Stomach (tissue), 8 donors: ENCODE measurements at regions not wholly inside any gene's neighbourhood (a gene's known extent, or its start where the extent isn't known, plus 50 kb on each side); places are given as distances from the start of the nearest gene placed in this dataset.

Experiments used
- DNase-seq, 2 donors: peaks; one replicate each; pipeline versions ENCODE4 v3.0.0 to v3.0.0-alpha.2; 2013 to 2019
- H3K27ac ChIP-seq, 5 donors: fragments of 200-600 bp in 4 of 5; sonication (generic) in 4 of 5; one replicate each; pipeline ENCODE4 v1.5.1; 2013 to 2019; ENCODE audit warnings: mild to moderate bottlenecking in 1 of 5, moderate library complexity in 1 of 5
- H3K27me3 ChIP-seq, 3 donors: fragments of 200-600 bp; sonication (generic); one replicate each; pipeline ENCODE4 v1.5.1; 2017 to 2019; ENCODE audit warnings: mixed run types in 1 of 3
- H3K36me3 ChIP-seq, 4 donors: fragments of 200-600 bp; sonication (generic); 1 replicate in 3 of 4; 2 replicates in 1 of 4; pipeline ENCODE4 v1.5.1; 2016 to 2019
- H3K4me1 ChIP-seq, 4 donors: fragments of 200-600 bp; sonication (generic); one replicate each; pipeline ENCODE4 v1.5.1; 2016 to 2019
- H3K4me3 ChIP-seq, 4 donors: fragments of 200-600 bp; sonication (generic) in 3 of 4; one replicate each; pipeline ENCODE4 v1.5.1; 2016 to 2019; ENCODE audit warnings: mild to moderate bottlenecking in 1 of 4
- H3K9me3 ChIP-seq, 4 donors: fragments of 200-600 bp; sonication (generic); one replicate each; pipeline ENCODE4 v1.5.1; 2016 to 2019
- CTCF ChIP-seq, 7 experiments: fragments of 450-650 bp in 4 of 7; fragments of 200-600 bp in 3 of 7; sonication (generic) in 3 of 7; IDR thresholded peaks; one replicate each; pipeline ENCODE4 v1.5.1; 2016 to 2019; ENCODE audit warnings: antibody characterized with exemption in 7 of 7, control low read depth in 2 of 7, mild to moderate bottlenecking in 1 of 7
- EP300 ChIP-seq: sonication (generic); formaldehyde crosslinking; IDR thresholded peaks from one replicate; pipeline ENCODE4 v1.6.1; 2017; ENCODE audit warnings: antibody characterized with exemption
- POLR2A ChIP-seq, 4 donors: fragments of 450-650 bp; IDR thresholded peaks; one replicate each; pipeline ENCODE4 v1.6.1; 2016; ENCODE audit warnings: antibody characterized with exemption in 4 of 4, control low read depth in 2 of 4, mild to moderate bottlenecking in 1 of 4, moderate library complexity in 1 of 4
- POLR2AphosphoS5 ChIP-seq, 3 donors: sonication (generic); formaldehyde crosslinking; IDR thresholded peaks; one replicate each; pipeline ENCODE4 v1.6.1; 2016; ENCODE audit warnings: antibody characterized with exemption in 3 of 3
- WGBS, 5 donors: extraction: QIAGEN DNeasy Blood & Tissue Kit in 3 of 5; methylation state at CpG; one replicate each; pipeline versions ENCODE4 v1.1.5 to v1.1.7; 2013 to 2018; 5-methylcytosine and 5-hydroxymethylcytosine counted together
- intact Hi-C: fragments of 100-400 bp; cut with DNase I; formaldehyde crosslinking; loops from one replicate; pipeline ENCODE4 v1.15.1; 2023; ENCODE audit warnings: low total_unique reads
- donor health status: healthy with polysubstance abuse.
- donor health status: Bipolar disorder and iron deficiency.
- donor health status: healthy.

DNA sequence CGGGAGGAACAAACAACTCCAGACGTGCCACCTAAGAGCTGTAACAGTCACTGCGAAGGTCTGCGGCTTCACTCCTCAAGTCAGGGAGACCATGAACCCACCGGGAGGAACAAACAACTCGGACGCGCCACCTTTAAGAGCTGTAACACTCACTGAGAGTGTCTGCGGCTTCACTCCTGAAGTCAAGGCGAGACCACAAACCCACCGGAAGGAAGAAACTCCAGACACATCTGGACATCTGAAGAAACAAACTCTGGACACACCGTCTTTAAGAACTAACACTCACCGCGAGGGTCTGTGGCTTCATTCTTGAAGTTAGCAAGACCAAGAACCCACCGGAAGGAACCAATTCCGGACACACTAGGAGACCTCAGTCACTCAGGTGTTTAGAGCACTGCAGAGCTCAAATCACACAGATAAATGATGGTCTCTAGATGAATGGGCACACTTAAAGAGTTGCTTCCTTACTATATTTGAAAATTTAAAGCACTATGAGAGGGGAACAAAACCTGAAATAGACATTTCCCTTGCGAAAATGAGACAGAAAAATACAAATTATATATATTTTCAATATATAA lies 587.7 kb upstream of the ADGRL4 start:
- Histone ChIP-seq H3K4me1 (no peaks in the 10 kb centered on the region), H3K27ac (no peak overlapping the region), H3K36me3 (no peaks in the 10 kb centered on the region), H3K27me3 (no peaks in the 10 kb centered on the region), H3K4me3 (no peak overlapping the region), H3K9me3 (no peaks in the 10 kb centered on the region)
- TF ChIP-seq CTCF (IDR thresholded peaks at IDR 0.05): no peak
- TF ChIP-seq POLR2AphosphoS5 (IDR thresholded peaks at IDR 0.05): no peak
- TF ChIP-seq POLR2A (IDR thresholded peaks at IDR 0.05): no peak
- no peak for TF ChIP-seq EP300
- DNase-seq: no peak
- intact Hi-C loops: no loop called here
- WGBS, 5 donors: 84 to 90% (median 85%) methylated on average over 16 to 17 of the region's 17 CpGs

- WGBS, 5 donors: 89 to 94% (median 92%) methylated on average over 1 of the region's 1 CpG
- DNase-seq: no peak
- Histone ChIP-seq H3K27ac (no peak overlapping the region), H3K4me1 (no peaks in the 10 kb centered on the region), H3K36me3 (no peaks in the 10 kb centered on the region), H3K4me3 (no peak overlapping the region), H3K9me3 (no peaks in the 10 kb centered on the region), H3K27me3 (no peaks in the 10 kb centered on the region)
- TF ChIP-seq POLR2AphosphoS5 (IDR thresholded peaks at IDR 0.05) (no peak), CTCF (IDR thresholded peaks at IDR 0.05) (no peak), POLR2A (IDR thresholded peaks at IDR 0.05) (no peak), EP300 (no peak)
- intact Hi-C loops: no loop called here
These were observed 586.2 kb upstream of the ADGRL4 start for GRCh38 chr1:79592707-79593106.

- no peaks in the 10 kb centered on the region for H3K36me3 ChIP-seq
- H3K27ac ChIP-seq: no peak overlapping the region
- H3K4me3 ChIP-seq: no peak overlapping the region
- no peaks in the 10 kb centered on the region for H3K4me1 ChIP-seq
- peaks cover 0 to 4% (median 0%) of the 10 kb centered on the region in 4 donors for H3K9me3 ChIP-seq
- H3K27me3 ChIP-seq: no peaks in the 10 kb centered on the region
- TF ChIP-seq POLR2A (IDR thresholded peaks at IDR 0.05): no peak
- WGBS, 5 donors: 43 to 68% (median 44%) methylated on average over 2 of the region's 2 CpGs
- DNase-seq: no peak
- intact Hi-C loops: no loop called here
These were observed 582.2 kb upstream of the ADGRL4 start for GRCh38 chr1:79588719-79589118.

DNA sequence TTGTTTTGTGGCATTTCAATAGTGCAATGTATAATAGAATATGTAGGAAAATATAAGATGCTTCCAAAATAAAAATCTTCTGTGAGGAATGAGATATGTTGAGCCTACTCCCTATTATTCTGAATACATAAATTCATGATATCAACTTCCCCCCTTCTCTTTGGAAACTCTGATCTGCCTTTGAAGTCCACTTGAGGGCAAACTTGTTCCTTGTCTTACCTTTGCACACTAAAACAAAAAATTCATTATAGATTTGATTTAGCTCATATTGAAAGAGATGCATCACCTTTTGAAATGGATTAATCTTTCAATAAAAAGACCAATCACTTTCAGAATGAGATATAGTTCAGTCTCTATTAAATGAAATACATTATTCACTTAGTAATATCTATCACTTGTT lies 580.7 kb upstream of the ADGRL4 start:
- TF ChIP-seq POLR2AphosphoS5 (IDR thresholded peaks at IDR 0.05): no peak
- TF ChIP-seq POLR2A (IDR thresholded peaks at IDR 0.05): no peak
- no peak for TF ChIP-seq EP300
- TF ChIP-seq CTCF (IDR thresholded peaks at IDR 0.05): no peak
- Histone ChIP-seq H3K4me3 (no peak overlapping the region), H3K27me3 (no peaks in the 10 kb centered on the region), H3K27ac (no peak overlapping the region), H3K9me3 (peaks cover 0 to 11% (median 0%) of the 10 kb centered on the region in 4 donors), H3K36me3 (no peaks in the 10 kb centered on the region), H3K4me1 (no peaks in the 10 kb centered on the region)
- intact Hi-C loops: no loop called here
- DNase-seq: no peak

- 79 to 92% (median 84%) methylated on average over 3 of the region's 3 CpGs for WGBS, 5 donors
- intact Hi-C loops: no loop called here
These were observed 579.3 kb upstream of the ADGRL4 start for GRCh38 chr1:79585801-79586200.

More at GRCh38 chr1:79585801-79586200, 579.3 kb upstream of the ADGRL4 start:
- TF ChIP-seq POLR2A (IDR thresholded peaks at IDR 0.05): no peak
- no peak for TF ChIP-seq EP300
- no peak for TF ChIP-seq POLR2AphosphoS5 (IDR thresholded peaks at IDR 0.05)
- TF ChIP-seq CTCF (IDR thresholded peaks at IDR 0.05): no peak
- no peak for DNase-seq
- H3K36me3 ChIP-seq: no peaks in the 10 kb centered on the region
- H3K27ac ChIP-seq: no peak overlapping the region
- no peaks in the 10 kb centered on the region for H3K4me1 ChIP-seq
- no peak overlapping the region for H3K4me3 ChIP-seq
- no peaks in the 10 kb centered on the region for H3K27me3 ChIP-seq
- H3K9me3 ChIP-seq: peaks cover 0 to 13% (median 0%) of the 10 kb centered on the region in 4 donors
